AG10803 (cell line): ENCODE measurements at regions not wholly inside any gene's neighbourhood (a gene's known extent, or its start where the extent isn't known, plus 50 kb on each side); places are given as distances from the start of the nearest gene placed in this dataset.
"Not testable (repeated sequence)": the region's sequence is repeated elsewhere in the genome, so short reads cannot be mapped to it uniquely, and the experiment has no call there.

Source experiments
- DNase-seq: peaks from one replicate; pipeline ENCODE4 v3.0.0; 2010; ENCODE audit warnings: low read depth
- H3K4me3 ChIP-seq: 2 replicates; pipeline ENCODE4 v1.5.1; 2011; ENCODE audit warnings: mild to moderate bottlenecking, low read length, control low read depth
- TF ChIP-seq, protein P1 (sequence below): conservative IDR thresholded peaks from 2 replicates; pipeline ENCODE4 v1.5.1; 2011; ENCODE audit warnings: mild to moderate bottlenecking, low read length, control low read depth, inconsistent platforms

DNA sequence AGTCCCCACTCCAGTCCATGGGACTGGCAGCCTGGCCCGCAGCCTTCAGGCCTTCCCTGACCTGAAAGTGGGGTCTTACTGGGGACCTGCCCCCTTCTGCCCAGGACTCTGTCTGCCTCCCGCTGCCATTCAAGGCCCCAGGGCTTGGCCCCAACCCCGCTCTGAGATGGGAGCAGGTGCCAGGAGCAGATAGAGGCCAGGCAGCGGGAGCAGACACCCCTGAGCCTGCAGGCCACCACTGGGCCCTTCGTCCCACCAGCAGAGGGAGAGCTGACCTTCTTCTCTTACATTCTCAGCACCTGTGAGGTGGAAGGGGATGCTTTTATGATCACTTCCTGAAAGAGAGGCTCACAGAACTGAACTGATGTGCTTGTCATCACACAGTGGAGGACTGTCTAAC is 62.2 kb upstream of the TINAGL1 start:
- TF ChIP-seq, protein P1, sequence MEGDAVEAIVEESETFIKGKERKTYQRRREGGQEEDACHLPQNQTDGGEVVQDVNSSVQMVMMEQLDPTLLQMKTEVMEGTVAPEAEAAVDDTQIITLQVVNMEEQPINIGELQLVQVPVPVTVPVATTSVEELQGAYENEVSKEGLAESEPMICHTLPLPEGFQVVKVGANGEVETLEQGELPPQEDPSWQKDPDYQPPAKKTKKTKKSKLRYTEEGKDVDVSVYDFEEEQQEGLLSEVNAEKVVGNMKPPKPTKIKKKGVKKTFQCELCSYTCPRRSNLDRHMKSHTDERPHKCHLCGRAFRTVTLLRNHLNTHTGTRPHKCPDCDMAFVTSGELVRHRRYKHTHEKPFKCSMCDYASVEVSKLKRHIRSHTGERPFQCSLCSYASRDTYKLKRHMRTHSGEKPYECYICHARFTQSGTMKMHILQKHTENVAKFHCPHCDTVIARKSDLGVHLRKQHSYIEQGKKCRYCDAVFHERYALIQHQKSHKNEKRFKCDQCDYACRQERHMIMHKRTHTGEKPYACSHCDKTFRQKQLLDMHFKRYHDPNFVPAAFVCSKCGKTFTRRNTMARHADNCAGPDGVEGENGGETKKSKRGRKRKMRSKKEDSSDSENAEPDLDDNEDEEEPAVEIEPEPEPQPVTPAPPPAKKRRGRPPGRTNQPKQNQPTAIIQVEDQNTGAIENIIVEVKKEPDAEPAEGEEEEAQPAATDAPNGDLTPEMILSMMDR, result no peak
- H3K4me3 ChIP-seq, result no peak overlapping the region
- DNase-seq, result no peak

DNA sequence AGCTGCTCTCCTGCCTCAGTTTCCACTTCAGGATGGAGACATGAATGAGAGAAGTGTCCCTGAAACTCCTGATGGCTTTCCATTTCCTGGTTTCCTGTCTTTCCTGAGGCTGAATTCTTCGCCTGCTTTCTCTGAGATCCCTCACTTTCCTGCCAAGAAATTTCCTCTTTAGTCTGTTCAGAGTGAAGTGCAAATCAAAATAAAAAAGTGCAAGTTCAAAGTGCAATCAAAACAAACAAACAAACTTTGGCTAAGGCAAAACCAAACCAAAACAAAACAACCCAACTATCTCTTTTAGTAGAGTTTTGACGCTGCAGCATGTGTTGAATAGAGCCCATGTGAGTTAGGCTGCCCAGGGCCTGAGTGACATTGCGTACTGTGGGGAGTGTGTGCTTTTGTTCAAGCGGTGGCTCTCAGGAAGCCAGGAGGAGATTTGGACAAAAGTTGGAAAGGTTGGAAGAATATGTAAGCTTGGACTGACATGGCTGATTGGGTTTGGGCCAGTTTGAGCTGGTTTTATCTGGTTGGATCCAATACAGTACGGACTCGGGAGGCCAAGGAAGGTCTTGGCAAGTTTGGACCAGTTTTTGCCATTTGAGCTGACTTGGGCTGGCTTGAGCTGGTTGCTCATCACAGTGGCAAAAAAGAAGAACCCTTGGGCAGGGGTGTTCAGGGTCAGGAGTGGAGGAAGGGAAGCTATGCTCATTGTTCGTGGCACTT is 61.1 kb upstream of the TINAGL1 start:
- DNase-seq, result no peak
- H3K4me3 ChIP-seq, result no peak overlapping the region
- TF ChIP-seq, protein P1, result no peak

DNA sequence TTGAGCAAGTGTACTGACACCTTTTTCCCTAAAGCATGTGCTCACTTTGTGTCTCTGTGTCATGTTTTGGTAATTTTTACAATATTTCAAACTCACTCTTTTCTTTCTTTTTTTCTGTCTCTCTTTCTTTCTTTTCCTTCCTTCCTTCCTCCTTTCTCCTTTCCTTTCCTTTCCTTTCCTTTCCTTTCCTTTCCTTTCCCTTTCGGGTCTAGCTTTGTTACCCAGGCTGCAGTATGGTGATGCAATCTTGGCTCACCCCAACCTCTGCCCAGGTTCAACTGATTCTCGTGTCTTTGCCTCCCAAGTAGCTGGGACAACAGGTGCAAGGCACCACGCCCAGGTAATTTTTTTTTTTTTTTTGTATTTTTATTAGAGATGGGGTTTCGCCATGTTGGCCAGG is 60.4 kb upstream of the TINAGL1 start:
- TF ChIP-seq, protein P1, result no peak
- no peak overlapping the region for H3K4me3 ChIP-seq
- no peak for DNase-seq

DNA sequence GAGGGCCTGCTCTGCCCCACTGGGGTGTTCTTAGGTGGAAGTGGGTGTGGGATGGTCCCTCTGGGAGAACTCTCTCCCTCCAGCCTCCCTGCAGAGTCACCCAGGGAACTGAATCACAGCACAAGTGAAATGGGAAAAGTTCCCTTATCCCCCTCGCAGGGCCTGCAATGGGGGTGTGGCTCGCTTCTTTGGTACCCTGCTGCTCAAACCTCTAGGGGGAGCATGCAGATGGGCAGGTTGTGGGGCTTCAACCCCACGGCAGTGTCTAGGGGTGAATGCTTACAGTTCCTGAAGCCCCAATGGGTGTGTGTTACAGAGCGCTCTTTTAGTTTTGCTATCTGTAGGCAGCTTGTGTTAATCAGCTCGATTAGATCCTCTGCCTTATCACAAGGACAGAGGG is 59.0 kb upstream of the TINAGL1 start:
- DNase-seq, result no peak
- H3K4me3 ChIP-seq, result no peak overlapping the region
- TF ChIP-seq, protein P1, result no peak

DNA sequence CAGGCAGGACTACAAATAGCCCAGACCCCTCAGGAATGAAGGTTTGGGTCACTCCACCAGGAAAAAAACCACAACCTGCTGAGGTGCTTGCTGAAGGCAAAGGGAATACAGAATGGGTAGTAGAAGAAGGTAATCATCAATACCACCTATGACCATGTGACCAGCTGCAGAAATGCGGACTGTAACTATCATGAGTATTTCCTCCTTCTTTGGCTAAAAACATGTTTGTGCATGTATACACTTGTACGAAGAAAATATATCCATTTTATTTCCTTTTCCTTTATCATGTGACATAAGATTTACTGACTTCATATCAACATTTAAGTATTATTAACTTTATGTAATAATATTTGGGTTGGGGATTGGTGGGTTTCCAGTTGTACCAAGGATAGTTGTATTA is 58.3 kb upstream of the TINAGL1 start:
- DNase-seq, H3K4me3 ChIP-seq: not testable (repeated sequence)

DNA sequence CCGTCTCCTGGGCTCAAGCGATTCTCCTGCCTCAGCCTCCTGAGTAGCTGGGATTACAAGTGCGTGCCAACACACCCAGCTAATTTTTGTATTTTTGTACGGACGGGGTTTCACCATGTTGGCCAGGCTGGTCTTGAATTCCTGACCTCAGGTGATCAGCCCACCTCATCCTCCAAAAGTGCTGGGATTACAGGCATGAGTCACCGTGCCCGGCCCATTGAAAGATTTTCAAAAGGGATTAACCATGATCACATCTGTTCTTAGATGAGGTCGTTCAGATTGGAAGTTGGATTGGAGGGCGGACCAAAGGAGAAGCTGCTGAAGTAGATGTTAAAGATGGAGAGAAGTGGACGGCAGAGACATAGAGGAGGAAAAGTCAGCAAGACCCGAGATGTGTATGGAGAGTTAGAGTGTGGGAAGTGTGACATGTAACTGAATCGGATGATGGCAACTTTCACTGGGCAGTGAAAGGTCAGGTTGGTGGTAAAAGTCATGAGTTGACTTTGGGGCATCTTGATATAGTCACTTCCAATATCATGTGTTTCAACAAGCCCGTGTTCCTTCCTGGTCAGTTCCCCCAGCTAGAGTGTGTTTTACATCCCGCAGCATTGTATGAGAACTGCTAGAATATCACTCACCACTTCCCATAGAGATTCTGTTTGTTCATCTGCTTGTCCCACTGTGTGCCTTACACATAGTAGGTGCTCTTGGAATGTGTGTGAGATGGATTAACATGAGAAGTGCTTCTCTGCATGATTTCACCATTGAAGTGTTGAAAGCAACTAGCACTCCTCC is 54.4 kb upstream of the TINAGL1 start:
- TF ChIP-seq, protein P1, result no peak
- no peak overlapping the region for H3K4me3 ChIP-seq
- no peak for DNase-seq

DNA sequence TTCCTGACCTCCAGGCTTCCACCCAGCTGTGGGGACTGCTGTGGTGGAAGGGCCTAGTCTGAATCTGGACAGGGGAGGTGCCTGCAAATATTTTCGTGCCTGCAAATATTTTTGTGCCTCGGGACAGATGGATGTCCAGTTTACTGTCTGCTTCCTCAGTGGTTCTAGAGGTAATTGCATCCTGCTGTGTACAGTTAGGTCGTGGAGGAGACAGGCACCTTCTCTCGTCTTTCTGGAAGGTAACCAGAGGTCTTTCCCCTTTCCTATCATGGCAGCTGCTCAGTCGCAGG is 53.8 kb upstream of the TINAGL1 start:
- H3K4me3 ChIP-seq, result no peak overlapping the region
- TF ChIP-seq, protein P1, result no peak
- DNase-seq, result no peak
